Neural cell (in vitro differentiated cells): ENCODE measurements at regions not wholly inside any gene's neighbourhood (a gene's known extent, or its start where the extent isn't known, plus 50 kb on each side); places are given as distances from the start of the nearest gene placed in this dataset.

Source experiments
- H2AFZ ChIP-seq: fragments of 200-600, 300-800 bp; sonication (generic), shearing (Covaris generic); 2 replicates; pipeline ENCODE4 v1.6.0; 2014; ENCODE audit warnings: low read depth, mild to moderate bottlenecking, antibody characterized with exemption, low read length, moderate library complexity
- H3F3A ChIP-seq: fragments of 200-600 bp; shearing (Covaris generic); 2 replicates; pipeline ENCODE4 v1.6.1; 2016; ENCODE audit warnings: mild to moderate bottlenecking, moderate library complexity, mixed read lengths, antibody characterized with exemption, low read length; ENCODE audit not compliant: insufficient read depth, poor library complexity, severe bottlenecking
- H3K27ac ChIP-seq: fragments of 200-600, 300-800 bp; sonication (generic), shearing (Covaris generic); 2 replicates; pipeline ENCODE4 v1.5.1; 2014; ENCODE audit warnings: mild to moderate bottlenecking, low read length, moderate library complexity
- H3K27me3 ChIP-seq: fragments of 300-800, 200-600 bp; sonication (generic), shearing (Covaris generic); 2 replicates; pipeline ENCODE4 v1.6.0; 2014; ENCODE audit warnings: mild to moderate bottlenecking, low read depth, low read length, moderate library complexity; ENCODE audit not compliant: insufficient read depth
- H3K36me3 ChIP-seq: fragments of 300-800, 200-600 bp; sonication (generic), shearing (Covaris generic); 2 replicates; pipeline ENCODE4 v1.5.1; 2014; ENCODE audit warnings: mild to moderate bottlenecking, antibody characterized with exemption, low read length, moderate library complexity; ENCODE audit not compliant: insufficient read depth
- H3K4me2 ChIP-seq: fragments of 300-800, 200-600 bp; sonication (generic), shearing (Covaris generic); 2 replicates; pipeline ENCODE4 v1.6.0; 2014; ENCODE audit warnings: mild to moderate bottlenecking, low read length
- H3K4me3 ChIP-seq: fragments of 300-800, 200-600 bp; sonication (generic), shearing (Covaris generic); 2 replicates; pipeline ENCODE4 v1.5.1; 2014; ENCODE audit warnings: mild to moderate bottlenecking, low read length, moderate library complexity
- H3K79me2 ChIP-seq: fragments of 200-600 bp; shearing (Covaris generic); replicated peaks from 2 replicates; pipeline ENCODE4 v1.6.0; 2014; ENCODE audit warnings: mild to moderate bottlenecking, low read length, moderate library complexity; ENCODE audit not compliant: insufficient read depth
- H3K9ac ChIP-seq: fragments of 300-800, 200-600 bp; sonication (generic), shearing (Covaris generic); 2 replicates; pipeline ENCODE4 v1.6.1; 2016; ENCODE audit warnings: mild to moderate bottlenecking, low read length, mixed read lengths
- H3K9me2 ChIP-seq: fragments of 200-600 bp; shearing (Covaris generic); 2 replicates; pipeline ENCODE4 v1.6.1; 2016; ENCODE audit warnings: mild to moderate bottlenecking, low read length, mixed read lengths; ENCODE audit not compliant: insufficient read depth
- H3K9me3 ChIP-seq: fragments of 200-600, 300-800 bp; sonication (generic), shearing (Covaris generic); 2 replicates; pipeline ENCODE4 v1.6.1; 2016; ENCODE audit warnings: mild to moderate bottlenecking, mixed run types, low read length, moderate library complexity, mixed read lengths
- H4K20me1 ChIP-seq: fragments of 200-600 bp; shearing (Covaris generic); 2 replicates; pipeline ENCODE4 v1.6.1; 2016; ENCODE audit warnings: mild to moderate bottlenecking, mixed run types; ENCODE audit not compliant: insufficient read depth
- CTCF ChIP-seq: fragments of 450-650 bp; IDR thresholded peaks from 2 replicates; pipeline ENCODE4 v1.5.1; 2014; ENCODE audit warnings: antibody characterized with exemption, mild to moderate bottlenecking, moderate library complexity; ENCODE audit not compliant: poor library complexity, severe bottlenecking
- EP300 ChIP-seq: fragments of 450-650 bp; conservative IDR thresholded peaks from 2 replicates; pipeline ENCODE4 v1.6.1; 2014; ENCODE audit warnings: antibody characterized with exemption, mild to moderate bottlenecking, moderate library complexity; ENCODE audit not compliant: poor library complexity, severe bottlenecking
- EZH2 ChIP-seq: fragments of 200-600, 300-800 bp; shearing (Covaris generic), sonication (generic); IDR thresholded peaks from 2 replicates; pipeline ENCODE4 v1.6.1; 2014; ENCODE audit warnings: antibody characterized with exemption, low read length, borderline replicate concordance, mild to moderate bottlenecking; ENCODE audit not compliant: insufficient read depth, poor library complexity, severe bottlenecking
- MXI1 ChIP-seq: fragments of 450-650 bp; conservative IDR thresholded peaks from 2 replicates; pipeline ENCODE4 v1.6.1; 2014; ENCODE audit warnings: antibody characterized with exemption, mild to moderate bottlenecking; ENCODE audit not compliant: poor library complexity, severe bottlenecking
- POLR2AphosphoS5 ChIP-seq: IDR thresholded peaks from 2 replicates; pipeline ENCODE4 v1.6.1; 2012
- RAD21 ChIP-seq: fragments of 450-650 bp; conservative IDR thresholded peaks from 2 replicates; pipeline ENCODE4 v1.6.1; 2014; ENCODE audit warnings: antibody characterized with exemption, mild to moderate bottlenecking, moderate library complexity
- REST ChIP-seq: IDR thresholded peaks from 2 replicates; pipeline ENCODE4 v1.6.1; 2012; ENCODE audit warnings: borderline replicate concordance
- SMC3 ChIP-seq: fragments of 450-650 bp; conservative IDR thresholded peaks from 2 replicates; pipeline ENCODE4 v1.6.1; 2014; ENCODE audit warnings: antibody characterized with exemption, mild to moderate bottlenecking, moderate library complexity; ENCODE audit not compliant: poor library complexity
- TAF1 ChIP-seq: IDR thresholded peaks from 2 replicates; pipeline ENCODE4 v1.6.1; 2012; ENCODE audit warnings: low read depth

GRCh38 chr21:35968564-35968963 is 91.8 kb downstream of the SETD4 start:
- no peak overlapping the region for H2AFZ ChIP-seq
- H3K4me2 ChIP-seq, result no peak overlapping the region
- H3K27ac ChIP-seq, result no peak overlapping the region
- TF ChIP-seq TAF1 (no peak), EP300 (no peak), SMC3 (no peak), REST (no peak)
- H3K4me3 ChIP-seq, result no peak overlapping the region
- no peaks in the 10 kb centered on the region for H3K9me2 ChIP-seq
- no peaks in the 10 kb centered on the region for H4K20me1 ChIP-seq
- no peaks in the 10 kb centered on the region for H3K79me2 ChIP-seq
- H3K9me3 ChIP-seq, result no peaks in the 10 kb centered on the region
- no peaks in the 10 kb centered on the region for H3K27me3 ChIP-seq
- H3K9ac ChIP-seq, result no peak overlapping the region
- no peaks in the 10 kb centered on the region for H3F3A ChIP-seq
- H3K36me3 ChIP-seq, result no peaks in the 10 kb centered on the region

- no peak overlapping the region for H3K9ac ChIP-seq
- H3K27ac ChIP-seq, result no peak overlapping the region
- no peaks in the 10 kb centered on the region for H3K79me2 ChIP-seq
- no peaks in the 10 kb centered on the region for H3K9me3 ChIP-seq
- TF ChIP-seq TAF1 (no peak), POLR2AphosphoS5 (no peak), SMC3 (no peak), RAD21 (no peak), REST (no peak), MXI1 (no peak), EP300 (no peak), EZH2 (no peak), CTCF (no peak)
- no peaks in the 10 kb centered on the region for H3F3A ChIP-seq
- H3K4me2 ChIP-seq, result no peak overlapping the region
- no peaks in the 10 kb centered on the region for H3K9me2 ChIP-seq
- H2AFZ ChIP-seq, result no peak overlapping the region
- no peak overlapping the region for H3K4me3 ChIP-seq
- no peaks in the 10 kb centered on the region for H3K36me3 ChIP-seq
- H3K27me3 ChIP-seq, result no peaks in the 10 kb centered on the region
- H4K20me1 ChIP-seq, result no peaks in the 10 kb centered on the region
These were observed 94.6 kb downstream of the SETD4 start for GRCh38 chr21:35965699-35966098.
